NCI-H510A treated with DMSO at 0.1 percent for 48 hours (cell line): ENCODE measurements at regions not wholly inside any gene's neighbourhood (a gene's known extent, or its start where the extent isn't known, plus 50 kb on each side); places are given as distances from the start of the nearest gene placed in this dataset.
"Not testable (repeated sequence)": the region's sequence is repeated elsewhere in the genome, so short reads cannot be mapped to it uniquely, and the experiment has no call there.

Experiments used
- DNase-seq: peaks from one replicate; lab custom pipeline; 2025; lab: John Stamatoyannopoulos, UW

DNA sequence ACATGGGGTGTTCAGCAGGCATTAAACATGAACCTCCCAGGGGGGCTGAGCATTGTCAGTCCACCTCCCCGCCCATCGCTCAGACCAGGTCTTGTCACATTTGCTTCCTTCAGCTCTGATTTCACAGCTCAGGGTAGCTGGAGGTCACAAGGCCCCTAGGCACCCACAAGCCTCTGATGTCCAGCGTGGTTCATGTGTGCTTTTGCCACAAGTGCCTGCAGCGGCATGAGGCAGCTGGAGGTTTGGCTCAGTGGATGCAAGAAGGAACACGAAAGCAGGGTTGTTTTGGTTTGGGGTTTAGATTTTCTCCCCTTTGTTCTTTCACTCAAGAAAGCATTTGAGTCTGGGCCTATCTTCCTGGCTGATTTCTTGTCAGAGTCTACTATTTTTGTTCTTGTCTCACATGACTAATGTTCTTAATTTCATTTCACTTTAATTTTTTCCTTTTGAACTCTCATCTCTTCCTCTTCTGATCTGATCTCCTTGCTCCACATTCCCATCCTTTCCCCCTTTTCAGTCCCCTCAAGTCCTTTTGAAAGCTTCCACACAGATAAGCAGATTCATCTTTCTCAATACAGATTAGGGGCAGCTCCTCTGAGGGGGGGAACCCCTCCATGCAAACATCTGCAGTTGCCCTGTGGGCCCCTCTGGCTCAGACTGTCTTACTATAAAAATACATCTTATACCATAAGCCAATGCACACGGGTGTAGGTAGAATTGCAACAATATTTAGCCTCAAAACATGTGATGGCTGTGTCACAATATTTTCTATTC lies 68.1 kb upstream of the CEP85L start:
- DNase-seq: no peak

DNA sequence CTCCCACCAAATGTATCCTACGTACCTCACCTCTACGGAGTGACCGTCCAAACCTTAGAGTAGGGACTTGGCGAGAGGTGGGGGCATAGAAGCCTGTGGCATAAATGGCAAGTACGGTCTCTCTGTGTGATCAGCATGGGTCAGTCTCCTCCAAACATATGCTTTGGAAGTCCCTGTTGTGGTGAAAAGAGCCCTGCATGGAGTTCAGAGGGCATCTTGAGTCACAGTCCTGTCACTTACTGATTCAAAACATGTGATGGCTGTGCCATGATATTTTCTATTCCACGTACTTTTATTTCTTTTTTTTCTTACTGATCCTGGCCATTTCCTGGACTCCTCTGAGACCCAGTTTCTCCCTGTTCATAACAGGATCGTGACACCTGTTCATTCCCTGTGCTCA lies 67.5 kb upstream of the CEP85L start:
- no peak for DNase-seq

DNA sequence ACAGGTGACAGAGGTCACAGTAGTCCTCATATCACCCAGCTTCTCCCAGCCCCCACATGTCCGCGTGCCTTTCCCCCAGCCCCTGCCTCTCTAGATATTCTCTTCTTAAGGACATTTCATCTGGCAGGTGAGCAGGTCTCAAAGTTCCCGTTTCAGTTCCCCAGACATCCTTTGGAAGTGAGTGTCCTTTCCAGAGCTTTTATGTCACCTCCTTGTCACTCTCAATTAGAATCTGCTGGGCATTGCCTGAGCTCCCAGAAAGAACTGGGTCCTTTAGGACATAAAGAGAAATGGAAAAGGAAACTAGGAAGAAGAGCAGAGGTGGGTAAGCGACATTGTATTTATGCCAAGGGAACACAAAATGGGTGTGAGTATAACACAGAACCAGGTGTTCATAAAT lies 66.9 kb upstream of the CEP85L start:
- no peak for DNase-seq

- DNase-seq: no peak
Measured at GRCh38 chr6:118717106-118717505, 65.7 kb upstream of the CEP85L start.

GRCh38 chr6:118715907-118716306 lies 64.5 kb upstream of the CEP85L start:
- DNase-seq: not testable (repeated sequence)

DNA sequence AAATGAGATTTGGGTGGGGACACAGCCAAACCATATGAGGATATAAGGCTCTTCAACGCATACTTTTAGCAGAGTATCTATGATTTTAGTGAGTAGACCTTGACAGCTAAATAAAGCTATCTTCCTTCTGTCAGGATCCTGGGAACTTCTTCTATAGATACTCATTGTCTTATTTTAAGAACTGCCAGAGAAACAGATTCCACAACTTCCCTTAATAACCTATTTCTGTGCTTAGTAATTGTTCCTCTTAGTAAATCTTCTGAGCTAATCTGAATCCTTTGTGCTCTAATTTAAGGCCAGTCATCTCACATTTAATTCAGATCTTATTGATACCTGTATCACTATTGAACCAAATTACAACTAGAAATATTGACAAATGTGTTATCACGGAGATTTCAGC lies 64.0 kb upstream of the CEP85L start:
- no peak for DNase-seq

DNA sequence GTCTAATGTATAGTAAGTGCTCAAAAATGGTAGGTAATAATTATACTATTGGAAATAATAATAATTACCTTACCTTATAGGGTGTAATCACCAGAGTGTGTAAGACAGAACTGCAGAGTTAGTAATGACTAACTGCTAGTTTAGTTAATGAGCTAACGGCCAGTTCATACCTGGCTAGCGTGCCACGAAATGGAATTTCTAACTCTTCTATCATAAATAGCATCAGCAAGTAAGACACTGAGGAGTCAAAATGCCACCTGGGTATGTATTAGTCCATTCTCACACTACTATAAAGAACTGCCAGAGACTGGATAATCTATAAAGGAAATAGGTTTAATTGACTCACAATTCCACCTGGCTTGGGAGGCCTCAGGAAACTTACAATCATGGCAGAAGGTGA lies 63.4 kb upstream of the CEP85L start:
- no peak for DNase-seq

DNA sequence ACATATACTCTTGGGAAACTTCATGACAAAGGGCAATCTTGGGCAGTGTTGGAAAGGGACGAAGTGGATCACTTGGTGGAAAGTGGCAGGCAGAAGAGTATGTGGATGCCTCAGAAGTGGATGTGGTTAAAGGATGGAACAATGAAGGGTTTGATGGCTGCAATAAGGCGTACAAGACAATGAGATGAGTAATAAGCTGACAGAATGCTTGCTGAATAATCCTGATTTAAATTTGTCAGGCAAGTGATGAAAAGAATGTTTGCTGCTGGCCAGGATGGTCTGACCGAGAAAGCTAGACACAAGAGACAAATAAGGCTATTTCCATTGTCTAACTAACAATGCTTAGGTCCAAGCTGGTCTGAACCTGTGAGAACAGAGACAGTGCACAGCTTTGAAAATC lies 61.6 kb upstream of the CEP85L start:
- DNase-seq: no peak

GRCh38 chr6:118710616-118711015 lies 59.2 kb upstream of the CEP85L start:
- no peak for DNase-seq

DNA sequence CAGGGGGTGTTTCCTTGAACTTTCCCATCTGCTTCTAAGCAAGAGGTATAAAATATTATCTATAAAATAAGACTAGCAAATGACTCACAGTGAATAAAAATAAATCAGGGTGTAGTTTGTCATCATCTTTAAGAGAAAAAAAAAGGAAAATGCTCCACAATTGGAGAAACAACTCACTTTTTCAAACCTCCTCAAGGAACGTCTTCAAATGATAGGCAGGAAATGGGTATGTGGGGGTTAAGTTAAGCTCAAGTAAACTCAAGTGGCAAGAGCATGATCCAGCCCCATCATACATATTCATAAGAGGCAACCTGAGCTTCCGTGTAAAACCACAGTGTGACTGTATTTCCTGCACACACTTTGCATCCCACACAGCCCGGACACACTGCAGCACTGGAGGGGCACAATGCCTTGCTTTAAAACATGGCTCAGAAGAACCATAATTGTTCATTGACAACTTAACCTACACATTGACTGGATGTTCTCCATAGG lies 58.5 kb upstream of the CEP85L start:
- DNase-seq: no peak

DNA sequence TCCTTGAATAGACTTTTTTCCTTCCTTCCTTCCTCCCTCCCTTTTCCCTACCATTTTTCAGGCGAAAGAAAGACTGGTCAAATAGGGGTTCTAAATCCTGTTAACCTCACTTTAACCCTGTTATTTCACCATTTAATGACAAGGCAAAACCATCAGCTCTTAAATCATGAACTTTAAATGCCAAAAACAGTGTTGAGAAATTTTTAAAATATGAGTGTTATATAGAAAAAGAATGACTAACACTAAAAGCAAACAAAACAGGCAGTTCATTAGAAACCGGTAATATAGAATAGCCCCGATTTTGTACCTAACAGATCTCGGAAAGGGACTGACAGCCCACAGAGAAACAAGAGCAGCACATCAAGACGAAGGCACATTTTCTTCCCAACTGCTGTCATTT lies 57.4 kb upstream of the CEP85L start:
- no peak for DNase-seq

- DNase-seq: no peak
Measured at GRCh38 chr6:118708055-118708454, 56.7 kb upstream of the CEP85L start.

DNA sequence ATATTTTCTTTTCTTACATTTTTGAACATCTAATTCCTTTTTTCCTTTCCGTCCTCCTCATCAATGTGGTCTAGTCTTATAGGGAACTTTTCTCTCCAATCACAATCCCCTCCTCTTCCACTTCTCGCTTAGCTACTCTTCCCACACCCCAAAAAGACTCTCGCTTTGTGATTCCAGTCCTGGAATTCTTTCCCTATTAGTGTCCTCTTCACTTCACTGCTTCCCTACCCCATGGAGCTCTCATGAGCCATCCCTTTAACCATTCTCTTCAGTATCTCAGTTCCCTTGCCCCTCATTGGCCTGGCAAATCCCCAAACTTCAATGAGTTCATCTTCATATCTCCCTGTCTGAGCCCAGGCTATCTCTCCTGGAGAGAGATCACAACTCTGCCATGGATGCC lies 55.3 kb upstream of the CEP85L start:
- DNase-seq: no peak

GRCh38 chr6:118705544-118706491 lies 54.4 kb upstream of the CEP85L start:
- DNase-seq: no peak

GRCh38 chr6:118704915-118705314 lies 53.5 kb upstream of the CEP85L start:
- DNase-seq: no peak

DNA sequence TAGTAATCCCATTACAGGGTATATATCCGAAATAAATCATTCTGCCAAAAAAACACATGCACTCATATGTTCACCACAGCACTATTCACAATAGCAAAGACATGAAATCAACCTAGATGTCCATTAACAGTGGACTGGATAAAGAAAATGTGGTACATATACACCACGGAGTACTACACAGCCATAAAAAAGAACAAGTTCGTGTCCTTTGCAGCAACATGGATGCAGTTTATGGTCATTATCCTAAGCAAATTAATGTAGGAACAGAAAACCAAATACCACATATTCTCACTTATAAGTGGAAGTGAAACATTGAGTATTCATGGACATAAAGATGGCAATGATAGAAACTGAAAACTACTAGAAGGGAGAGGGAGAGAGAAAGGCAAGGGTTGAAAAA lies 49.9 kb upstream of the CEP85L start:
- not testable (repeated sequence) for DNase-seq
